HG03432 (cell line): ENCODE measurements at regions not wholly inside any gene's neighbourhood (a gene's known extent, or its start where the extent isn't known, plus 50 kb on each side); places are given as distances from the start of the nearest gene placed in this dataset.
"Not testable (repeated sequence)": the region's sequence is repeated elsewhere in the genome, so short reads cannot be mapped to it uniquely, and the experiment has no call there.

Source experiments
- ATAC-seq: cut with Tn5 transposase; IDR thresholded peaks from one replicate; pipeline ENCODE4 v1.9.1; 2021; ENCODE audit warnings: mild to moderate bottlenecking, moderate library complexity; ENCODE audit not compliant: unreplicated experiment

DNA sequence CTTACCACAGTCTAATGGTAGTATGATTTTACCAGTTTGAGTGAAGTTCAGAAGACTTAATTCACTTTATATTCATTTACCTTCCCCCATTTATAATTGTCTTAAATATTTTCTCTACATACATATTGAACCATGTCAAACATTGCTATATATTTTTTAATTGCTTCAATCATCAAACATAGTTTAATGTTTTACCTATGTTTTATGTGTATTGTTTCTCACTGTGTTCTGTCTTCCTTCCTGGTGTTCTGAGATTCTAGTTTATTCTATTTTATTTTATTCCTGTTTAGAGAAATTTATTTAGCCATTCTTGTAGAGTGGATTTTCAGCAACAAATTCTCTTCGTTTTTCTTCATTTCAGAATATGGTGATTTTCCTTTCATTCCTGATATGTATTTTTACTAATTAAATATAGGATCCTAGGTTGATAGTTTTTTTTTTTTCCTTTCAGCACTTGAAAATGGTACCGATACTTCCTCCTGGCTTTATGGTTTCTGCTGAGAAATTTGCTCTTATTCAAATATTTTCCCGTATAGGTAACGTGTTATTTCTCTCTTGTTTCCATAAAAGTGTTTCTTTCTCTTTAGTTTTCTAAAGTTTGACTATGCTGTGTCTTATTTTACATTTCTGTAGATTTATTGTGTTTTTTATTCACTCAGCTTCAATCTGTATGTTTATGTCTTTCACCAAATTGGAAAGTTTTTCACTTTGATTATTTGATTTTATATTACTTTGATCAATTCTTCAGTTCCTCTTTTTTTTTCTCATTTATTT is 201.8 kb upstream of the AGR3 start:
- ATAC-seq, result no peak

DNA sequence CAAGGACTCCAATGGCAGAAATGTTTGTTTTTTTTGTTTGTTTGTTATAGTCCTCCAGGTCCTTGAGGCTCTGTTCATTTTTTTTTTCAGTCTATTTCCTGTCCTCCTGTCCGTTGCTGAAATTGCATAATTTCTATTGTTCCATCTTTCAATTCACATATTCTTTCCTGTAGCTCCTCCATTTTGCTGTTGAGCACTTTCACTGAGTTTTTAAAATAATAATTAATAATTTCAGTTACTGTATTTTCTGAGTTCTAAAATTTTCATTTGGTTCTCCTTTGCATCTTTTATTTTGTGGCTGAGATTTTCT is 202.3 kb upstream of the AGR3 start:
- ATAC-seq, result no peak

- no peak for ATAC-seq
Measured at GRCh38 chr7:17085186-17085585, 203.4 kb upstream of the AGR3 start.

DNA sequence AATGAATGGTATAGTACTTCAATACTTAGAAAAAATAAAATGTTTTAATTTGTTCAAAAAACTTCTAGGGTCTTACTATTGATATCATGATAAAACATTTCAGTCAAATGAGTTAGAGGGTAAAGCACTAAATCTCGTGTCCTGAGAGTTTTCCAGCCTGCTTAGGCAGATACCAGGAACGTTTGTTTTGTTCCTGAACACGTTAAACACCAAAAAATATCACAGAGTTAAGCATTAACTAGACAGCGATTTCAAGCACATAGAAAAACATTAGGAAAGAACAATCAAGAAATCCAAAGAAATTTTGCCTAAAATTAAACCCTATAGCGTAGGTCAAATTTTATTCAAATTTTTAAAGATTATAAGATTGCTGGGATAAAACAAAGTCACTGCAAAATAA is 204.6 kb upstream of the AGR3 start:
- ATAC-seq, result no peak

DNA sequence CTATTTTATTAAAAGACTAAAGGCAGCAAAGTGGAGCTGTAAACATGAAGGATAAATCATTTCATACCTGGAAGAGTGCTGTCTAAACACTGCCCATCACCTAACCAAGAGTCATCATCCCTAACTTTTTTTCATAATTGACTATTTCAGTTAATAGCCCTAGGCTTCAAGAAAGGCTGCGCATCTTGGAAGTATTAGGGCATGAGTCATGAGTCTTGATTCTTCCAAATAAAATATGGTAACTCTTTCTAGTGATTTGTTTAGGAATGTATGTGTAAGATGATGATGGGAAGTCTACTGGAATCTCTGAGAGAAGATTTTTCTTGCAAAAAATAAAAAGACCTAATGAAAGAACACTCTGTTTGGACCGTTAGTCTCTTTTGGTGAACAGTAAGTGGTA is 207.7 kb upstream of the AHR start:
- ATAC-seq, result no peak

GRCh38 chr7:17093461-17093860 is 205.0 kb upstream of the AHR start:
- ATAC-seq, result no peak

DNA sequence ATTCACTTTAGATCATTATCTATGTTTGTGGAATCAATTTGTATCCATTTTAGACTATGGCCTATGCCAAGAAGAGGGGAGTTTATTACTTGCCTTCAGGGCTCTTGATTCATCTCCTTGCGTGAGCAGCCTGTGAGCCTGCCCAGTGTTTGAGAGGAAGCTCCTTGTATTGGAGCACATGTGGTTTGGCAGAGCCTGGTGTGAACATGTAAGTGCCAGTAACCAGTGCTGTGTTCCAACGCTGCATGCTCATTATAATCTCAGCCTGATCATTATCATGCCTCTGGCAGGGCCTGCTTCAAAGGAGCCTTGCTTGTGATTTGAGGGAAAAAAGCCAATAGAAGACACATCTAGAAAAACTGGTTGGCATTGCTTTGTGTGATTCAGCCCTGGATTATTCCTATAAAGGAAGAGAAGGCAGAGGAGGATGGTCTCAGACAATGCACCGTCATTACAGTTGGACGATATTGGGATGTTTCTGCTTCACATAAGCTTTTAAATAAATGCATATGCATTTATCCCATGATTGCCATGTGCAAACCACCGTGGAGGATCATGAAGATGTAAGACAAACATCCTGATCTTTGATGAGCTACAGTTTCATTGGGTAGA is 203.4 kb upstream of the AHR start:
- no peak for ATAC-seq

DNA sequence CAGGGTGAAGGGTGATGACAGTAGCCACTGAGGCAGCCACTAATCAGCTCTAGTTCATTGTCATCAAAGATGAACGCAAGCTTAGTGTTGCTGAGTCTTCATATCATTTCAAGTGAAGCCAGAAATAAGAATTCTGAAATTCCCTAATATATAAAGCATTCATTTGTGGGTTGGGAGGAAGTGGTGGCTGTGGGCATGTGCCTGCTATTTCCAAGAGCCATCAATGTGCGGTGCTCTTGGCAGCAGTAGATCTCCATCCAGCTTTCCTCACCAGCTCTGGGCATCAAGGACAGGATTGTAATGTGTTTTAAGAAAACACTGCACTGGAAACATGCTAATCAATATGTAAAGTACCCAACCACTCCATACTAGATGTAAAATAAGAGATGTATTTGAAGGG is 202.5 kb upstream of the AHR start:
- no peak for ATAC-seq

DNA sequence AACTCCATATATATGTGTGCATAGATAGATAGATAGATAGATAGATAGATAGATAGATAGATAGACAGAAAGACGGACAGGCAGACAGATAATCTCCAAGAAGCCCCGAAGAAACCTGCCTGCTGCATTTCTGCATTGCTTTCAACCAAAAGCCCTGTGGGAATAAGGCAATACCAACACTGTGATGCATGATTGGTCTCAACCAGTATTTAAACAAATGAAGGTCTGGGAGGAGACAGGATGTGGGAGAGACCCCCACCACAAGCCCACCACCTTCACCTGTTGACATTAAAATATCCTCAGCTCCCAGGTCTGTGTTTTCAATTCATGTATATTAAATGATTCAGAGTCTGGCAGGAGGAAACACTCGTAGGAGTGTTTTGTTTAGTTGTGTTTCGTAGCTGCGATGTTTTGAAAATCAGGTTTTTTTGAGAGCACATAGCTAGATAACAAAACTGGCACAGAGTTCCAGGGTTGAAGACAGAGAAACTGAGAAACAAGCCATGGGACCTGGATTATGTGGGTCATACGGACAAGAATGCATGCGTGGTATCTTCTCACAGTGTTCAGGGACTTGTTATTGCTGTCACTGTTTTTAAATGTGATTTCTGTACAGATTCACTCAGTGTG is 200.7 kb upstream of the AHR start:
- no peak for ATAC-seq

DNA sequence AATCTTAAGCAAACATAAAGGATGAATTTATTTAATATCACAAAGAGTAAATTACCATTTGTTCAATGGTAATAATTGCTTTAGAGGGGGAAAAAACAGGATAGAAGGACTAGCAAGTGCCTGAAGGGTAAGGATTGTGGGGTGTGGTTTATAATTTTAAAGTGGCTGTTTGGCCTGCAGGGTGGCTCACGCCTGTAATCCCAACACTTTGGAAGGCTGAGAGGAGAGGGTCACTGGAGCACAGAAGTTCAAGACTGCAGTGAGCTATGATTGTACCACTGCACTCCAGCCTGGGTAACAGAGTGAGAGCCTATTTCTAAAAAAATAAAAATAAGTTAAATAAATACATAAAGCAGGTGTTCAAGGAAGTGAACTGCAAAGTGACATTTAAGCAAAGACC is 199.9 kb upstream of the AHR start:
- no peak for ATAC-seq

DNA sequence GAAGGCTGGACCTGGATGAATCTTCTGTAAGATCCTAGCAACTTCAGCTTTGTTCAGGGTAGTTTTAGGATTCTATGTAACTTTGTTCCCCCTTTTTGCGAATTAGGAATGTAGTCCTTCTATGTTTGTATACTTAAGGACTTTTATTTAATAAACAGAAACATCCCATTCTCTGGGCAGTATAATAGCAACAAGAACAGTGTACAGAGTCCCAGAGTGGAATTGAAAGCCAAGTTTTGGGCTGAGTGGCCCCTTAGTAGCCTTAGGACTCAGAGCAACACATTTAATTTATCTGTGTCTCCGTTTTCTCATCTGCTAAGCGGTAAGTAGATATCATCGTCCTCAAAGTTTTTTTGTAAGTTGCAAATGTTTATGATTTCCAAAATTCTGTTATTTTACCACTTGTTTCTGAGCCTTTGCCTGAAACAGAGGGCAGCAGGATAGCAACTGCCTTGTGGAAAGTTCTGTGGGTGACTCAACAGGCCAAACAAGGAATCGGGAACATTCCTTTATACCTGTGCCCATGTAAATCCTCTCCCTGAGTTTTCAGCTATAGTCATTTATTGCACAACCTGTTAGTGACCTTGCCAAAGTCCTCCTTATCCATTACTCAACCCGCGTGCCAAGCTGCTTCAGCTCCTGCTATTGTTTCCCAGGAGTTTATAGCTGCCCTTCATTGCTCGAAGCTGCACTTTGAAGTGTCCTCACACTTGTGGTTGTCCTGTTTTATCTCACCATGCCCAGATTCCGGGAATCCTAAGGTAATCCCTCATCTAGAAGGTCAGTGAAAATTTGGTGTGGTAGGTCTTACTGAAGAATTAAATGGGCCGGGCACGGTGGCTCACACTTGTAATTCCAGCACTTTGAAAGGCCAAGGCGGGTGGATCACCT is 199.1 kb upstream of the AHR start:
- ATAC-seq, result no peak

DNA sequence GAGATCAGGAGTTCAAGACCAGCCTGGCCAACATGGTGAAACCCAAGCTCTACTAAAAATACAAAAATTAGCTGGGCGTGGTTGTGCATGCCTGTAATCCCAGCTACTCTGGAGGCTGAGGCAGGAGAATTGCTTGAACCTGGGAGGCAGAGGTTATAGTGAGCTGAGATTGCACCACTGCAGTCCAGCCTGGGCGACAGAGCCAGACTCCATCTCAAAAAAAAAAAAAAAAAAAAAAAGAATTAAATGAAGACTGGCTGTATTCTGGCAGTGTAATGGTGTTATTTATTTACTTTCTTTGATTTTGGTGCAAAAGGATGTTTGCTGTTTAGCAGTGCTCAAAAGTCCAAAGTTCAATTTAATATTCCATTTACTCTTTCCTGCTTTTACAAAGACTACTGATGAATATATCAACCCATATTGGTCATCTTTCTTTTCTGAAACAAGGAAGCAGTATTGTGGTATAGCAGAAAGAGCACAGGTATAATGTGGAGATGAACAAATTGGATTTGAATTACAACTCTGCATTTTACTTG is 198.4 kb upstream of the AHR start:
- not testable (repeated sequence) for ATAC-seq

- no peak for ATAC-seq
Measured at GRCh38 chr7:17101207-17101696, 197.2 kb upstream of the AHR start.

DNA sequence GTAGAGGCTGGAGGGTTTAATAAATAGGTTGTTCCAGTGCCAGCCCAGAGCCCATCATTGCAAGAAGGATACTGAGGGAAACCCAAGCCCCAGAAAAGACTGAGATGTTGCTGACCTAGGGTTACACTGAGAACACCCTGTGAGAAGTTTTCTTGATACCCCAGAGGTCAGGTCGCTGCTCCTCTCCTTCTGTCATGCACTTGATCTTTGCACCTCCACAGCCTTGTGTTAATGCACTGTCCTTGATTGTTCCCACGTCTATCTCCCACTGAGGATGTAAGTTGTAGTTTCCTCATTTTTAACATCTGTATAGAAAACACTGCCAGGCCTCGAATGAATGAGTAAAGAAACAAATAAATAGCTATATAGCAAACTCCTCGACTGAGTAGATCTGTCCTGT is 195.3 kb upstream of the AHR start:
- ATAC-seq, result no peak

- no peak for ATAC-seq
Measured at GRCh38 chr7:17103984-17104383, 194.5 kb upstream of the AHR start.

GRCh38 chr7:17104419-17104818 is 194.0 kb upstream of the AHR start:
- ATAC-seq, result no peak

DNA sequence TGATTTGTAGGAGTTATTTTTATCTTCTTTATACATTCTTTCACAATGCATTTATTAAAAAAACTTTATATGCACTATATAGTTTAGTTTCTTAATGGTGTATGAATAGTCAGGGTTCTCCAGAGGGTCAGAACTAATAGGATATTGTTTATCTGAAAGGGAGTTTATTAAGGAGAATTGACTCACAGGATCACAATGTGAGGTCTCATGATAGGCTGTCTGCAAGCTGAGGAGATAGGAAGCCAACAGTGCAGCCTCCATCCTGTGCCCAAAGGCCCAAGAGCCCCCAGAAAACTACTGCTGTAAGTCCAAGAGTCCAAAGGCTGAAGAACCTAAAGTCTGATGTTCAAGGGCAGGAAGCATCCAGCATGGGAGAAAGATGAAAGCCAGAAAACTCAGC is 192.8 kb upstream of the AHR start:
- ATAC-seq, result no peak

DNA sequence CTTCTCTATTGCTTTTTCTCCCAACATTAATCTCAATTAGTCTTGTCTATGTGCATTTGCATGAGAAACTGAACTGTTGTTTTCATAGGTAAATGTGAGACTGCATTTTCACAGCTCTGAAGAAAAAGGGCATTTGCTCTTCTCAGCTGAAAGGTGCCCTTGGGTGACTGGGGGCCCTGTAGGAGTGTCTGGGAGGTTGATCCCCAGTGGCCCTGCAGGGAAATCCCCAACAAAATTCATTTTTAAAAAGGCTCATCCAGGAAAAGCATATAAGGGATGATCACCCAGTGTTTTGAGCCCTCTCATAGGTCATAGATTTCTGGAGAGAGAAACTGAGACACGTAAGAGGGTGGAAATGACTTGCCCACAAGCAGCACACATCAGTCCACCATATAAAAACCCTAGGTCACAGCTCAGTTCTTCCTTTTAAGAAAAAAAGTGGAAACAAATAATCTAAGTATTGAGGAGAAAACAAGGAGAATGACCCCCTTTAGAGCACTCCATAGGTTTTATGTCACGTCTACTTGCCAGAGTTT is 190.3 kb upstream of the AHR start:
- no peak for ATAC-seq

GRCh38 chr7:17109020-17109419 is 189.4 kb upstream of the AHR start:
- ATAC-seq, result no peak

GRCh38 chr7:17113770-17114169 is 184.7 kb upstream of the AHR start:
- not testable (repeated sequence) for ATAC-seq

- ATAC-seq, result no peak
Measured at GRCh38 chr7:17118412-17118811, 180.0 kb upstream of the AHR start.
